GM21619 (cell line): ENCODE measurements at regions not wholly inside any gene's neighbourhood (a gene's known extent, or its start where the extent isn't known, plus 50 kb on each side); places are given as distances from the start of the nearest gene placed in this dataset.

Experiments
- ATAC-seq: cut with Tn5 transposase; IDR thresholded peaks from one replicate; pipeline ENCODE4 v1.9.1; 2021; ENCODE audit not compliant: unreplicated experiment

- no peak for ATAC-seq
These were observed 97.0 kb upstream of the TARS1 start for GRCh38 chr5:33343676-33344327.

- no peak for ATAC-seq
These were observed 94.2 kb upstream of the TARS1 start for GRCh38 chr5:33346534-33346933.

GRCh38 chr5:33361781-33362180 lies 79.0 kb upstream of the TARS1 start:
- ATAC-seq: no peak

DNA sequence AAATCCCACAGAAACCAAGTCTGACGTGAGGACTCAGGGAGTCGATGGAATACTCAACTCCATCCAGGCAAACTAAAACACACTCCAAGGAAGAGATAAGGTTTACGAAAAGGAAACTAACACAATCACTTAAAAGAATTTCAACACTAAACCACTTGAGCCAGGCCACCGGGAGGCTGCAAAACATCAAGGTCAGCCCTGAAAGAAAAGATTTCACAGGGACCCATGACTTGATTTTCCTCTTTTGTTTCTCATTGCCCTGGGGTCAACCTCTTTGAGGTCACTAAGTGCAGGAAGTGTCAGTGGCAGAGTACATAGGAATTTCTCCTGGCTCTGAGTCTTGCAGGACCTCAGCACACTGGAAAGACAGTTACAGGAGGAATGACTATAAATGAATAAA lies 77.8 kb upstream of the TARS1 start:
- ATAC-seq: no peak

DNA sequence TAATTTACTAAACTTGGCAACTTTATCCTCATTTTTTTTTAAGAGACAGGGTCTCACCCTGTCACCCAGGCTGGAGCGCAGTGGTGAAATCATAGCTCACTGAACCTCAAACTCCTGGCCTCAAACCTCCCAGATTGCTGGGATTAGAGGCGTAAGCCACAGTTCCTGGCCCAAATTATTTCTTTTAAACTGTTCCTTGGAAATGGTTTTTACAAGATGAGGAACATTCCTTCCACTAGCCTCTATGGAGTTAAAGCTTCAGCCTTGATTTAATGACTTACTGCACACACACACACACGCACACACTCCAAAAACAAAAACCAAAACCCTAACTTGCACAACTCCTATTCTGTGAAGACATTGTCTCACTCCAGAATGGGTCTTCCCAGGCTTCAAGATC lies 77.2 kb upstream of the TARS1 start:
- no peak for ATAC-seq

- no peak for ATAC-seq
These were observed 76.4 kb upstream of the TARS1 start for GRCh38 chr5:33364406-33364805.

- ATAC-seq: no peak
These were observed 73.3 kb upstream of the TARS1 start for GRCh38 chr5:33367416-33367815.

DNA sequence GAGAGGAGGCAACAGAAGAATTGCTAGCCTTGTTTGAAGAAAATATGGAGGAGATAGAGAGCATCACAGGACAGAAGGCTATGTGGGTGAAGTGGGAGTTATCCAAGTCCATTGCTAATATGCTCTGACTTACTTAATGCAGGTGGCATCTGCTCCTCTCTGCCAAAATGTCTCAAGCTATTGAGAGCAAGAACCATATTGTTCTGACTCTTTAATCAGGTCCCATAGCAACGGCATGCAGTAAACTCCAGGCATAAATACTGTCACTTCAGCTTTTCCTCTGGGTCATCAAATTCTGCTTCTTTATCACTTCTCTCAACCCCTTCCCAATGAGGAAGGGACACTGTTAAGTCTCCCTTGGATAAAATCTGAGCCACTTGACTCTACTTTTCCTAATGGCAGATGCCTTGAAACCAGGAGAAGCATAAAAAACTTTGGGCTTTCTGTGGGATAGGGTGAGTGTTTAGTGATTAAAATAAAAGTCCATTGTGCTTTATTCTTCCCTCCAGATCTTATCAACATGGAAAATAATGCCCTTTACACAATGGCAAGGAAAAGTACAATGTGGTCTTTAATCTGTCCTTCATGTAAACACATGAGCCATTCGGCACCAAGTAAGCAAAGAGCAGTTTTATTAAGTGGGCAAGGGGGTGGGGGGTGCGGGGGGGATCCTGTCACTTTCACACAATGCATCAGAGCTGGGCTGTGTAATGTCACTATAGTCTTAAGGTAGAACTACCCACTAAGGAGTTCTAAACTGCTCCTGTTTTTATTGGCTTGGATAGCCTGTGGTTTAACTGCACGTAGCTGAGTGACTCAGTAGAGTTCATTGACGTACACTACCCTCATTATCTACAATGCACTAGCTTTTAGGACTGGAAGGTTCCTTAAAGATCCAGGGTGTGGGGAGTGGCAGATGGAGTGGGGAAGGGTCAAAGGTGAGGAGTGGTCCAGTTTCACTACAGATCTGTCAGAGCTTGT lies 71.0 kb upstream of the TARS1 start:
- no peak for ATAC-seq

GRCh38 chr5:33370466-33370859 lies 70.3 kb upstream of the TARS1 start:
- no peak for ATAC-seq

GRCh38 chr5:33371660-33372059 lies 69.1 kb upstream of the TARS1 start:
- no peak for ATAC-seq

DNA sequence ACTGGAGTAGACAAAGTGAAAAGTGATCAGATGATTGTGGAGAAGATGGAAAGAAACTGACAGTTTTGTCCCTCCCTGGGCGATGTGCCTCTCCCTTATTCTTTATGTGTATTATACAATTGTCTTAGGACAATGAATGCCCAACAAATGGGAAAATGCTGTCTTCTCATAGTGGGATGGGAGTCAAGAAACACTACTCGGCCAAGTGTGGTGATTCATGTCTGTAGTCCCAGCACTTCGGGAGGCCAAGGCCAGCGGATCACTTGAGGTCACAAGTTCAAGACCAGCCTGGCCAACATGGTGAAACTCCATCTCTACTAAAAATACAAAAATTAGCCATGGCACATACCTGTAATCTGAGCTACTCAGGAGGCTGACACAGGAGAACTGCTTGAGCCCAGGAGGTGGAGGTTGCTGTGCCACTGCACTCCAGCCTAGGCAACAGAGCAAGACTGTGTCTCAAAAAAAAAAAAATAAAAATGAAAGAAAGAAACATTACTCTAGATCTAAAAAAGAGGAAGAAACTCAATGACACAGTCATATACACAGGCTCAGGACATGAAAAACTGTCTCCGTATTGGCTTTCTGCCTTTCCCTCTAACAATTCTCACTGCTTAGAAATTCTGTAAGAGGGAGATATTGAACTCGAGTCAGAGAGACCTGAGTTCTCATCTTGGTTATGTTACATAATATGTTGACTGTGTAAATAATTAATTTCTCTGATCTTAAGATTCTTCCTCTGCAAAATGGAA lies 67.9 kb upstream of the TARS1 start:
- no peak for ATAC-seq

- ATAC-seq: no peak
These were observed 64.9 kb upstream of the TARS1 start for GRCh38 chr5:33375900-33376299.

GRCh38 chr5:33379757-33380156 lies 61.0 kb upstream of the TARS1 start:
- no peak for ATAC-seq

GRCh38 chr5:33381243-33381642 lies 59.5 kb upstream of the TARS1 start:
- no peak for ATAC-seq
